OCI-LY1 (cell line): ENCODE measurements at regions not wholly inside any gene's neighbourhood (a gene's known extent, or its start where the extent isn't known, plus 50 kb on each side); places are given as distances from the start of the nearest gene placed in this dataset.

Experiments used
- H2AFZ ChIP-seq: fragments of 200-600 bp; sonication (generic), shearing (Covaris generic); 2 replicates; pipeline ENCODE4 v1.6.0; 2014; ENCODE audit warnings: antibody characterized with exemption, mild to moderate bottlenecking, low read length
- H3F3A ChIP-seq: fragments of 200-600 bp; sonication (generic), shearing (Covaris generic); 2 replicates; pipeline ENCODE4 v1.6.0; 2014; ENCODE audit warnings: mild to moderate bottlenecking, antibody characterized with exemption, low read length, moderate library complexity; ENCODE audit not compliant: insufficient read depth
- H3K27ac ChIP-seq: fragments of 200-600 bp; sonication (generic); 2 replicates; pipeline ENCODE4 v1.5.1; 2014; ENCODE audit warnings: low read length, mixed run types, mild to moderate bottlenecking, low read depth; ENCODE audit not compliant: poor library complexity, severe bottlenecking
- H3K27me3 ChIP-seq: fragments of 200-600 bp; sonication (generic); 2 replicates; pipeline ENCODE4 v1.6.0; 2014; ENCODE audit warnings: antibody characterized with exemption, mild to moderate bottlenecking, low read length, moderate library complexity; ENCODE audit not compliant: insufficient read depth
- H3K36me3 ChIP-seq: fragments of 200-600 bp; sonication (generic); 2 replicates; pipeline ENCODE4 v1.6.1; 2014; ENCODE audit warnings: mild to moderate bottlenecking, antibody characterized with exemption, low read length, moderate library complexity, mixed read lengths; ENCODE audit not compliant: insufficient read depth
- H3K4me1 ChIP-seq: fragments of 200-600 bp; sonication (generic); 2 replicates; pipeline ENCODE4 v1.5.1; 2014; ENCODE audit warnings: mild to moderate bottlenecking, low read length, moderate library complexity; ENCODE audit not compliant: insufficient read depth, severe bottlenecking
- H3K4me2 ChIP-seq: fragments of 200-600 bp; sonication (generic), shearing (Covaris generic); 2 replicates; pipeline ENCODE4 v1.6.1; 2014; ENCODE audit warnings: low read length
- H3K4me3 ChIP-seq: fragments of 200-600 bp; sonication (generic); 2 replicates; pipeline ENCODE4 v1.5.1; 2014; ENCODE audit warnings: low read length, low read depth, mild to moderate bottlenecking, mixed read lengths; ENCODE audit not compliant: poor library complexity, severe bottlenecking
- H3K79me2 ChIP-seq: fragments of 200-600 bp; shearing (Covaris generic); 2 replicates; pipeline ENCODE4 v1.6.1; 2016; ENCODE audit warnings: mixed run types, low read length, mixed read lengths; ENCODE audit not compliant: insufficient read depth
- H3K9ac ChIP-seq: fragments of 200-600 bp; sonication (generic), shearing (Covaris generic); 2 replicates; pipeline ENCODE4 v1.6.1; 2014; ENCODE audit warnings: mild to moderate bottlenecking, low read length, mixed read lengths
- H3K9me2 ChIP-seq: fragments of 200-600 bp; sonication (generic), shearing (Covaris generic); 2 replicates; pipeline ENCODE4 v1.6.1; 2014; ENCODE audit warnings: low read depth, mild to moderate bottlenecking, low read length, mixed read lengths
- H3K9me3 ChIP-seq: fragments of 200-600 bp; shearing (Covaris generic); 2 replicates; pipeline ENCODE4 v1.6.1; 2014; ENCODE audit warnings: low read length, mixed read lengths
- H4K20me1 ChIP-seq: fragments of 200-600 bp; sonication (generic), shearing (Covaris generic); 2 replicates; pipeline ENCODE4 v1.6.0; 2016; ENCODE audit warnings: mild to moderate bottlenecking, low read length; ENCODE audit not compliant: insufficient read depth
- CTCF ChIP-seq: fragments of 200-600 bp; sonication (generic), shearing (Covaris generic); IDR thresholded peaks from 2 replicates; pipeline ENCODE4 v1.5.1; 2017; ENCODE audit warnings: mild to moderate bottlenecking, antibody characterized with exemption, low read length, moderate library complexity, mixed read lengths
- EZH2 ChIP-seq: fragments of 200-600 bp; sonication (generic), shearing (Covaris generic); IDR thresholded peaks from 2 replicates; pipeline ENCODE4 v1.8.0; 2017; ENCODE audit warnings: borderline replicate concordance, mixed run types, mild to moderate bottlenecking, antibody characterized with exemption, low read length, moderate library complexity, mixed read lengths

- no peaks in the 10 kb centered on the region for H3K27me3 ChIP-seq
These were observed 128.6 kb upstream of the CHST9 start for GRCh38 chr18:27313678-27314077.

DNA sequence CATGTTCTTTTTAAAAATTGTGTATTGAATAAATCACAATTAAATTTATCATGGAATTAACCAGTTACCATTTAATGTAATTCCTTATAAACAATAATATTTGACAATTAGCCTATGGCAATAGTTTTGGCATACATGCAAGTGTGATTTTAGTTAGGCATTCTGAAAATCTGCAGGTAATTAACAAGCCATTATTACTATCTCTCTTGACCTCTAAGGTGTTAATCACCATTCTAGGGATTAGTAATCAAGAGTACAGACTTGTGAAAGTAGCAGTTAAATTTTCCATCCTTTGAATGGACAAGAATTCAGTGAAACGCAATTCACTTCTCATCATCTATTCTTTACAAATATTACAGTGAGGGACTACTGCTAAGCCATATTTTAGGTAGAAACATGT lies 127.7 kb upstream of the CHST9 start:
- no peak overlapping the region for H3K27ac ChIP-seq
- H3K4me1 ChIP-seq, result no peaks in the 10 kb centered on the region
- no peak overlapping the region for H3K4me2 ChIP-seq

More at GRCh38 chr18:27313678-27314077, 128.6 kb upstream of the CHST9 start:
- Histone ChIP-seq H3F3A (no peaks in the 10 kb centered on the region), H3K9me3 (no peaks in the 10 kb centered on the region), H3K4me1 (no peaks in the 10 kb centered on the region), H3K9ac (no peak overlapping the region), H3K36me3 (no peaks in the 10 kb centered on the region), H3K4me2 (no peak overlapping the region), H3K27ac (no peak overlapping the region), H4K20me1 (no peaks in the 10 kb centered on the region), H3K79me2 (no peaks in the 10 kb centered on the region), H2AFZ (no peak overlapping the region), H3K4me3 (no peak overlapping the region), H3K9me2 (no peaks in the 10 kb centered on the region)
- no peak for TF ChIP-seq EZH2
- no peak for TF ChIP-seq CTCF

DNA sequence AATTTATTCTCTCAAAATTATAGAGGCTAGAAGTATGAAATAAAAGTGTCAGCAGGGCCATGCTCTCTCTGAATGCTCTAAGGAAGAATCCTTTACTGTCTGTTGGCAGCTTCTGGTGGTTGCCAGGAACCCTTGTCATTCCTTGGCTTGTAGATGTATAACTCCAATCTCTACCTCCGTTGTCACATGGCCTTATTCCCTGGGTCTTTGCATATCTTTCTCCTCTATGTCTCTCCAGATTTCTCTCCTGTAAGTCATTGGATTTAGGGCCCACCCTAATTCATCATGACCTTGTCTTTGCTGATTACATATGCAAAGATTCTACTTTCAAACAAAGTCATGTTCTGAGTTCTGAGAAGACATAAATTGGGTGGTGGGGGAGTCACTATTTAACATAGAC lies 127.0 kb upstream of the CHST9 start:
- H3K4me2 ChIP-seq, result no peak overlapping the region
- no peaks in the 10 kb centered on the region for H3K27me3 ChIP-seq
- TF ChIP-seq EZH2 (no peak), CTCF (no peak)
- H3K9me3 ChIP-seq, result no peaks in the 10 kb centered on the region
- H3K4me3 ChIP-seq, result no peak overlapping the region
- no peak overlapping the region for H2AFZ ChIP-seq
- H3K9ac ChIP-seq, result no peak overlapping the region
- no peaks in the 10 kb centered on the region for H4K20me1 ChIP-seq
- H3K9me2 ChIP-seq, result no peaks in the 10 kb centered on the region
- H3K27ac ChIP-seq, result no peak overlapping the region
- no peaks in the 10 kb centered on the region for H3K4me1 ChIP-seq
- no peaks in the 10 kb centered on the region for H3K79me2 ChIP-seq
- H3F3A ChIP-seq, result no peaks in the 10 kb centered on the region
- H3K36me3 ChIP-seq, result no peaks in the 10 kb centered on the region

More for the DNA sequence above, 127.7 kb upstream of the CHST9 start:
- no peaks in the 10 kb centered on the region for H3K9me2 ChIP-seq
- H3F3A ChIP-seq, result no peaks in the 10 kb centered on the region
- no peaks in the 10 kb centered on the region for H3K36me3 ChIP-seq
- H2AFZ ChIP-seq, result no peak overlapping the region
- H3K9ac ChIP-seq, result no peak overlapping the region
- TF ChIP-seq EZH2 (no peak), CTCF (no peak)
- H4K20me1 ChIP-seq, result no peaks in the 10 kb centered on the region
- no peak overlapping the region for H3K4me3 ChIP-seq
- no peaks in the 10 kb centered on the region for H3K27me3 ChIP-seq
- no peaks in the 10 kb centered on the region for H3K9me3 ChIP-seq
- H3K79me2 ChIP-seq, result no peaks in the 10 kb centered on the region
